ENCODE measurements at regions not wholly inside any gene's neighbourhood (a gene's known extent, or its start where the extent isn't known, plus 50 kb on each side); places are given as distances from the start of the nearest gene placed in this dataset.

GRCh38 chr3:124347418-124347817, 355.5 kb upstream of the ROPN1 start:
- no peak for TF ChIP-seq CTCF (IDR thresholded peaks at IDR 0.05)
- TF ChIP-seq POLR2A (IDR thresholded peaks at IDR 0.05) = no peak
